ENCODE measurements at regions not wholly inside any gene's neighbourhood (a gene's known extent, or its start where the extent isn't known, plus 50 kb on each side); places are given as distances from the start of the nearest gene placed in this dataset.

- TF ChIP-seq CTCF (conservative IDR thresholded peaks at IDR 0.05) = no peak
- Histone ChIP-seq H2AK5ac (ENCODE audit: insufficient read length, low read length) (no peak overlapping the region), H2BK20ac (ENCODE audit: low read depth, low read length, poor library complexity, severe bottlenecking) (no peak overlapping the region), H3K18ac (ENCODE audit: insufficient read length, low read depth, low read length) (no peak overlapping the region), H3K27me3 (ENCODE audit: insufficient read depth, low read length) (no peaks in the 10 kb centered on the region), H2BK15ac (ENCODE audit: low read depth, low read length) (no peak overlapping the region), H2BK120ac (ENCODE audit: low read depth, low read length, poor library complexity, severe bottlenecking) (no peak overlapping the region), H3K79me2 (ENCODE audit: insufficient read depth, low read length) (no peaks in the 10 kb centered on the region), H3K4me2 (ENCODE audit: insufficient read depth, insufficient read length, low read length) (no peak overlapping the region), H3K79me1 (ENCODE audit: insufficient read depth, low read depth, low read length, poor library complexity, severe bottlenecking) (no peaks in the 10 kb centered on the region), H4K8ac (replicated peaks; ENCODE audit: insufficient read length, low read depth, low read length) (no peak overlapping the region), H3K14ac (ENCODE audit: insufficient read depth, low read length) (no peak overlapping the region), H3K23ac (ENCODE audit: insufficient read length, low read depth, low read length) (no peak overlapping the region), H3K56ac (ENCODE audit: insufficient read length, low read depth, low read length) (no peak overlapping the region), H3K9me3 (ENCODE audit: control insufficient read depth, low read depth, low read length) (no peaks in the 10 kb centered on the region), H3K4me1 (ENCODE audit: insufficient read depth, low read length) (no peaks in the 10 kb centered on the region), H3K9ac (ENCODE audit: extremely low read depth, insufficient read length, low read length) (no peak overlapping the region), H4K20me1 (ENCODE audit: control insufficient read depth, insufficient read depth, insufficient read length) (no peaks in the 10 kb centered on the region), H4K5ac (ENCODE audit: insufficient read length, low read depth, low read length) (no peak overlapping the region), H3K4ac (ENCODE audit: low read depth, low read length) (no peak overlapping the region), H4K91ac (ENCODE audit: insufficient read length, low read depth, low read length) (no peak overlapping the region), H3K23me2 (ENCODE audit: insufficient read length, low read depth, low read length, poor library complexity, severe bottlenecking) (no peaks in the 10 kb centered on the region), H3K27ac (ENCODE audit: insufficient read length, low read depth, low read length) (no peak overlapping the region), H2AFZ (ENCODE audit: low read length) (no peak overlapping the region), H3T11ph (ENCODE audit: low read length) (no peak overlapping the region), H2BK5ac (ENCODE audit: insufficient read length, low read length) (no peak overlapping the region), H2BK12ac (ENCODE audit: insufficient read length, low read depth, low read length) (no peak overlapping the region)
- DNase-seq = no peak
- Mint-ChIP-seq H3K9me3 (peaks cover 2 to 9% of the 10 kb centered on the region in 2 experiments; a peak in 2 of 5 replicates), H3K36me3 (ENCODE audit: insufficient read depth in 1 of 3, low read depth in 3 of 3) (no peaks in the 10 kb centered on the region; a peak in 2 of 7 replicates), H3K27me3 (ENCODE audit: low read depth) (peaks cover 40% of the 10 kb centered on the region), H3K4me1 (no peaks in the 10 kb centered on the region), H3K4me3 (no peak overlapping the region), H3K27ac (peak overlapping the region in 1 of 3 experiments; percentile 77; a peak in 1 of 7 replicates)
- WGBS (ENCODE audit: extremely low coverage, insufficient read length, low lambda C conversion rate) = no CpG with 5 or more reads among the region's 25 CpGs
Measured at GRCh38 chr9:21695874-21696341, 106.5 kb upstream of the MTAP start.

All from H9 (cell line).